KMS-11 (cell line): ENCODE measurements at regions not wholly inside any gene's neighbourhood (a gene's known extent, or its start where the extent isn't known, plus 50 kb on each side); places are given as distances from the start of the nearest gene placed in this dataset.

Source experiments
- H2AFZ ChIP-seq: fragments of 200-600 bp; sonication (generic); 2 replicates; pipeline ENCODE4 v1.6.1; 2016; ENCODE audit warnings: antibody characterized with exemption, mixed run types, low read depth
- H3K27ac ChIP-seq: fragments of 200-600 bp; sonication (generic); 2 replicates; pipeline ENCODE4 v1.6.1; 2016; ENCODE audit warnings: mild to moderate bottlenecking, mixed run types
- H3K27me3 ChIP-seq: fragments of 200-600 bp; sonication (generic); 2 replicates; pipeline ENCODE4 v1.6.1; 2017; ENCODE audit warnings: mild to moderate bottlenecking, low read depth, mixed run types, moderate library complexity; ENCODE audit not compliant: insufficient read depth
- H3K36me3 ChIP-seq: fragments of 200-600 bp; sonication (generic); 2 replicates; pipeline ENCODE4 v1.6.1; 2017; ENCODE audit warnings: mild to moderate bottlenecking, mixed run types; ENCODE audit not compliant: insufficient read depth
- H3K4me1 ChIP-seq: fragments of 200-600 bp; sonication (generic); 2 replicates; pipeline ENCODE4 v1.6.1; 2016; ENCODE audit warnings: mild to moderate bottlenecking, low read depth, mixed run types; ENCODE audit not compliant: poor library complexity, severe bottlenecking
- H3K4me2 ChIP-seq: fragments of 200-600 bp; sonication (generic); 2 replicates; pipeline ENCODE4 v1.7.0; 2016; ENCODE audit warnings: mild to moderate bottlenecking, mixed run types
- H3K4me3 ChIP-seq: fragments of 200-600 bp; sonication (generic); IDR thresholded peaks from 2 replicates; pipeline ENCODE4 v1.6.1; 2017; ENCODE audit warnings: low read depth, low read length, mixed read lengths; ENCODE audit not compliant: insufficient read depth
- H3K79me2 ChIP-seq: fragments of 200-600 bp; sonication (generic); 2 replicates; pipeline ENCODE4 v1.6.1; 2016; ENCODE audit warnings: low read depth, mixed run types; ENCODE audit not compliant: insufficient read depth
- H3K9ac ChIP-seq: fragments of 200-600 bp; sonication (generic); 2 replicates; pipeline ENCODE4 v1.6.1; 2016; ENCODE audit warnings: mild to moderate bottlenecking, mixed run types
- H4K20me1 ChIP-seq: fragments of 200-600 bp; sonication (generic); 2 replicates; pipeline ENCODE4 v1.6.1; 2016; ENCODE audit warnings: mild to moderate bottlenecking, mixed run types; ENCODE audit not compliant: insufficient read depth
- CTCF ChIP-seq: fragments of 200-600 bp; sonication (generic); conservative IDR thresholded peaks from 2 replicates; pipeline ENCODE4 v1.6.1; 2017; ENCODE audit warnings: low read depth, mild to moderate bottlenecking, antibody characterized with exemption, low read length, moderate library complexity, mixed read lengths

- Histone ChIP-seq H3K27me3 (no peaks in the 10 kb centered on the region), H3K4me3 (no peak overlapping the region), H3K4me1 (no peaks in the 10 kb centered on the region), H3K9ac (no peak overlapping the region), H3K36me3 (no peaks in the 10 kb centered on the region), H3K4me2 (no peak overlapping the region), H3K27ac (no peak overlapping the region), H3K79me2 (no peaks in the 10 kb centered on the region), H2AFZ (no peak overlapping the region), H4K20me1 (no peaks in the 10 kb centered on the region)
- no peak for TF ChIP-seq CTCF
Observed at GRCh38 chr2:18159896-18160295, 281.4 kb downstream of the KCNS3 start.

DNA sequence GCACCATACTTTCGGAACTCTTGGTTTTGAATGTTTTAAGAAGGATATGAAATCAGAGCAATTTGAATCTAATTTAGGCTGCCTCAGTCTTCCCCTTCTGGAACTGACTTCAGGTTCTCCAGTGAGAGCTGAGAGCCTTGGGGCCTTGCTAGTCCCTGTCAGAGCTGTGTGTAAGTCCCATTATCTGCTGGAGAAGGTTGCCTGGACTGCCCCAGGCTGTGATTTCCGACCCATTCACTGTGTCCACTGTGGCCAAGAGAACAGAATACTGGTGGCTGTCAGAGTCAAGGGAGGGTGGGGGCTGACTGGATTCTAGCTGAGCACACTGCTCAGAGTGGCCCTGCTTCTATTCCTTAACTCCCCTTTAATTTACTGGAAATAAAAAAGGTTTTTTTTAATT lies 278.0 kb downstream of the KCNS3 start:
- TF ChIP-seq CTCF, result no peak

DNA sequence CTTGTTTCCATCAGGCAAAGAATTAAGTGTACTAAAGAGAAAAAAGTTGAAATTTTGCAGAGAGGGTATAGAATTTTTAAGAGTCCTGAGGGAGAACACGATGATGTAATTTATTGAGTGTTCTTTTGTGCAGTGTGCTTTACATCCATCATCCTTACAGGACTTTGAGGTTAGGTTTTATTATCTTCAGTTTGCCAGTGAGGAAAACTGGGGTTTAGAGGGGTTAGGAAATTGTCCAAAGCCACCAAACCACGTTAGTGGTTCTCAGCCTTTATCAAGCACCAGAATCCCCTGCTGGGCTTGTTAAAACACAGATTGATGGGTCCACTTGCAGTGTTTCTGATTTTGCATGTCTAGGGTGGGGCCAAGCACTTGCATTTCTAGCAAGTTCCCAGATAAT lies 277.5 kb downstream of the KCNS3 start:
- no peaks in the 10 kb centered on the region for H4K20me1 ChIP-seq
- H3K4me2 ChIP-seq, result no peak overlapping the region
- H3K4me1 ChIP-seq, result no peaks in the 10 kb centered on the region
- H3K79me2 ChIP-seq, result no peaks in the 10 kb centered on the region
- H3K4me3 ChIP-seq, result no peak overlapping the region
- TF ChIP-seq CTCF, result no peak
- no peak overlapping the region for H2AFZ ChIP-seq
- H3K36me3 ChIP-seq, result no peaks in the 10 kb centered on the region
- no peak overlapping the region for H3K27ac ChIP-seq
- H3K27me3 ChIP-seq, result no peaks in the 10 kb centered on the region
- no peak overlapping the region for H3K9ac ChIP-seq

More for the DNA sequence above, 278.0 kb downstream of the KCNS3 start:
- no peak overlapping the region for H2AFZ ChIP-seq
- H4K20me1 ChIP-seq, result no peaks in the 10 kb centered on the region
- no peaks in the 10 kb centered on the region for H3K27me3 ChIP-seq
- H3K27ac ChIP-seq, result no peak overlapping the region
- H3K4me3 ChIP-seq, result no peak overlapping the region
- no peak overlapping the region for H3K4me2 ChIP-seq
- H3K9ac ChIP-seq, result no peak overlapping the region
- H3K4me1 ChIP-seq, result no peaks in the 10 kb centered on the region
- no peaks in the 10 kb centered on the region for H3K36me3 ChIP-seq
- H3K79me2 ChIP-seq, result no peaks in the 10 kb centered on the region

- no peaks in the 10 kb centered on the region for H3K4me1 ChIP-seq
Observed at GRCh38 chr2:18154812-18155211, 276.3 kb downstream of the KCNS3 start.

More at GRCh38 chr2:18154812-18155211, 276.3 kb downstream of the KCNS3 start:
- no peak overlapping the region for H3K4me2 ChIP-seq
- no peaks in the 10 kb centered on the region for H3K79me2 ChIP-seq
- H3K9ac ChIP-seq, result no peak overlapping the region
- H4K20me1 ChIP-seq, result no peaks in the 10 kb centered on the region
- no peak overlapping the region for H3K4me3 ChIP-seq
- H3K27me3 ChIP-seq, result no peaks in the 10 kb centered on the region
- no peaks in the 10 kb centered on the region for H3K36me3 ChIP-seq
- no peak for TF ChIP-seq CTCF
- no peak overlapping the region for H2AFZ ChIP-seq
- H3K27ac ChIP-seq, result no peak overlapping the region
